ENCODE measurements at regions not wholly inside any gene's neighbourhood (a gene's known extent, or its start where the extent isn't known, plus 50 kb on each side); places are given as distances from the start of the nearest gene placed in this dataset.

DNA sequence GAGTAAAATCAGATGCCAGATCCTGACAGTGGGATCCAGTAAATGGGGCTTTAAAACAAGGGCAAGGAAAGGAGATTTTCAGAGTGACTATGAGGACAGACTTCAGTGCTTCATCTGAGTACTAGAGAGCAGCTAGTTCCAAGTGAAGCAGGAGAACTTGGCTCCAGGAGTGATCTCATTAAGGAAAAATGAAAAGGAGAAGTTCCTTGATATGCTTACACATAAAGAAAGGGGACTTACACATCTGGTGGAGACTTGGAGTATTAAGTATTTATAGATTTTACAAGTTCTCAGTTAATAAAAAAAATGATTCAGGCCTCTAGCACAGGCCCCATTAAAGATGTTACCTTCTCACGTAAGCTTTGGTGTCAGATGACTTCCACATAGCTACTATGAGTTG is 105.8 kb downstream of the ICOS start:
- no peak overlapping the region for H3K27ac ChIP-seq
- DNase-seq (ENCODE audit: low read depth, low spot score) = no peak

DNA sequence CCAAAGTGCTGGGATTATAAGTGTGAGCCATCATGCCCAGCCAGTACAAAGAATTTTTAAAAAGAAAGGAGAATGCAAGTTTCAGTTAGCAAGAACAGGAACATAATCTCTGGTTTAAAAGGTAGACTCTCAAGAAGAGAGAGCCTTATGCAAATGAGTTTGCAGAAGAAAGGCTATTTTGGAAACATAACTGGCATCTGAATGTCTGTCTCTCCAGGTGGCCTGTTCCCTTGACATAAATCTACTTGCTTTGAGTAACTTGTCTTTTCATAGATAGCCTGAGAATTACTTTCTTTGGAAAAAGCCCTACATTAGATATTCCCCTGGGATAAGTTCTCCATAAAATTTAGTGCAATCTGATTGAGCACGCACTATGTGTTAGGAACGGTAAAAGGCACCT is 109.6 kb downstream of the ICOS start:
- H3K27ac ChIP-seq = no peak overlapping the region
- no peak for DNase-seq (ENCODE audit: low read depth, low spot score)

DNA sequence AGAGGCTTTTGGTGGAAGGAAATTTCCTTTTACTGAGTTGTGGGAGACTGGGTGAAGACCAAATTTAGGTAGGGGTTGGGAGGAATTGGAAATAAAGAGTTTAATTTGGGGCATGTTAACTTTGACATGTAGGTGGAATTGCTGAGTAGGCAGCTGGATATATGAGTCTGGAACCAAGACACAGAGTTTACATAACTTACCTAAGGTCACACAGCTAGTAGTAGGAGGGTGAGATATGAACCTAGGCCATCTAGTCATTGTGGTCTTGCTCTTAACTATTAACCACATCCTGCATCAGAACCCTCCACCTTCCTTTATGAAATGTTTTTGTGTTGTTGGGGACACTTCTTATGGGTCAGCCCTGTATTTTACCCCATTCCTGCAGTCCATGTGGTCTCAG is 113.1 kb downstream of the ICOS start:
- no peak for DNase-seq (ENCODE audit: low read depth, low spot score)
- no peak overlapping the region for H3K27ac ChIP-seq

DNA sequence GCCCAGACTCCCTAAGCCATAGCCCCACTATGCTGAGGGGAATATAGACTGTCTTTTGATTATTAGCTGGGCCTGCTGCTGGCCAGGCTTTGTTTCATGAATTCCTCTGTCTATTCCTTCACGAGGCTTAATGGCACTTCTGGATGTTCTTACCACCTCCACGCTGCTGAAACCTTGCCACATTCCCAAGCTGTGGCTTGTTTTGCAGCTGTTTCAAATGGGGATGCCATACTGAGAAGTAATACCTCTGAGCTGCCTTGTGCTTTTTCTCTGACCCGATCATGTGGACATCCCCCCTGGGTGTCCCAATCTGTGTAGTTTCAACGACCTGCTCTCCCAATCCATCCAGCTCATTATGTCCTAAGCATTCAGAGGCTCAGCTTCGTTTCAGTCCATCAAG is 114.1 kb downstream of the ICOS start:
- H3K27ac ChIP-seq = no peak overlapping the region
- DNase-seq (ENCODE audit: low read depth, low spot score) = no peak

GRCh38 chr2:204051476-204051875 is 114.9 kb downstream of the ICOS start:
- H3K27ac ChIP-seq = no peak overlapping the region
- no peak for DNase-seq (ENCODE audit: low read depth, low spot score)

DNA sequence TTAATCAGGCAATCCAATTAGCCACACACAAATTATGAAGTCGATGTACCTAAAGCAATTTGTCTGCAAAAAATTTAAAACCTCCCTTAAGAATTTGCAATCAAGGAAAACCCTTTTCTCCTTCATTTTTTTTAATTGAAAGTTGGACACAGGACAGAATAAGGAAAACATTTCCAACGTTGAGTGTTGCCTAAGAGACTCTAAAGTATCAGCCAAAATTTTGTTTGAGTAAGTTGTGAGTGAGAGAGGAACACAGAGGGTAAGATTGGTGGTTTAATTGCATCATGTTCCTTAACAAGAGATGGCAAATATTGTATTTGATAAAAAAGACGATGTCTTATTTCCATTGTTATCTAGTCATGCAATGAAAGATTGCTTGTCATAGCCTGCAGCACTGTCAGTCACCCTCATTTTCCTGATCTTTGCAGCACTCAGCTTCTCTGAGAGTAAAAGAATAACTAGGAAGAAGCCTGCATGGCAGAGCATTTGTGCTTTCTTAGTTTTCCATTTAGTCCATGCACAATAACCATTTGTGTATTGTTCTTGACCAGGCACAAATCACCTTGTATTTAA is 115.5 kb downstream of the ICOS start:
- no peak for DNase-seq (ENCODE audit: low read depth, low spot score)
- H3K27ac ChIP-seq = no peak overlapping the region

GRCh38 chr2:204059016-204059415 is 122.5 kb downstream of the ICOS start:
- H3K27ac ChIP-seq = no peak overlapping the region
- DNase-seq (ENCODE audit: low read depth, low spot score) = no peak

- no peak for DNase-seq (ENCODE audit: low read depth, low spot score)
- no peak overlapping the region for H3K27ac ChIP-seq
Measured at GRCh38 chr2:204060841-204061240, 124.3 kb downstream of the ICOS start.

DNA sequence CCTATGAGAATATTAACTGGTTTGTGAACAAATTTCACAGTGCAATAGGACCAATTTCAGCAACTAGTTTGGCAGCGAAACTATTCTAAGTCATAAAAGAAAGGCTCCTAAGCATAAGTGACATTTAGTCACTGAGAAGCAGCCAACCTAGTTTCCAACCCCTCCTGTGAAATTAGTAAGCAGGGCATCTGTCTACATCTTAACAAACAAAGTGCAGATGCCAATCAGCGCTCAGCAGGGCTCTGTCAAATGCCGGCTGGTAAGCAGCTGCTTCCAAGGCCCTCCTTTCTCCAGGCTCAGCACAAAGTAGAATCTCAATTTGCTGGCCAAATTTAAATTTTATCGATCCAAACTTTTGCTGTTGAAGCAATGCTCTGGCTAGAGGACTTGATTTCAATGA is 124.7 kb downstream of the ICOS start:
- no peak for DNase-seq (ENCODE audit: low read depth, low spot score)
- no peak overlapping the region for H3K27ac ChIP-seq

DNA sequence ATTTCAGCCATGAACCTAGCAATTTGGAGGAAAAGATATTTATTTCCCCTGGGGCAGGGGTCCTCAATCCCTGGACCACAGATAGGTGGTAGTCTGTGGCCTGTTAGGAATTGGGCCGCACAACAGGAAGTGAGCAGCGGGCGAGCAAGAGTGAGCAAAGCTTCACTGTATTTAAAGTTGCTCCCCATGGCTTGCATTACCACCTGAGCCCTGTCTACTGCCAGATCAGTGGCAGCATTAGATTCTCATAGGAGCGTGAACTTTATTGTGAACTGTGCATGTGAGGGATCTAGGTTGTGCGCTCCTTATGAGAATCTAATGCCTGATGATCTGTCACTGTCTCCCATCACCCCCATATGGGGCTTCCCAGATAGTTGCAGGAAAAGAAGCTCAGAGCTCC is 127.6 kb downstream of the ICOS start:
- H3K27ac ChIP-seq = no peak overlapping the region
- no peak for DNase-seq (ENCODE audit: low read depth, low spot score)

DNA sequence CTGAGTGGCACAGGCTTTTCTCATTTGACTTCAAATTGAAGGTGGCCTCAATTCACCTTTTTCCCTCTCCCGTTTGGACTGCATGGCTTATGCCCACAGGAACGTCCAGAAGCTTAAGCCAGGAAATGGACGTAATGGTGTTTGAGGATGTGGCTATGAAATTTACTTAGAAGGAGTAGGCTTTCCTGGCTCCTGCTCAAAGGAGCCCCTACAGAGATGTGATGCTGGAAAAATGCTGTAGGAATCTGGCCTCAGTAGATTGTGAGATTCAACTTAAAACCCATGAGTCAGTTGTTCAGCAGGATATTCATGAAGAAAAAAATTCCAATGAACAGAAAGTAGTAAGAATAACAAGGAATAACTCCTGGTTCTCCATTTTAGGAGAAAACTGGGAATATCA is 129.0 kb downstream of the ICOS start:
- H3K27ac ChIP-seq = no peak overlapping the region

GRCh38 chr2:204066051-204066450 is 129.5 kb downstream of the ICOS start:
- H3K27ac ChIP-seq = no peak overlapping the region
- no peak for DNase-seq (ENCODE audit: low read depth, low spot score)

More for the DNA sequence above, 129.0 kb downstream of the ICOS start:
- DNase-seq (ENCODE audit: low read depth, low spot score) = no peak

- no peak for DNase-seq (ENCODE audit: low read depth, low spot score)
- H3K27ac ChIP-seq = no peak overlapping the region
Measured at GRCh38 chr2:204069804-204070203, 133.2 kb downstream of the ICOS start.

DNA sequence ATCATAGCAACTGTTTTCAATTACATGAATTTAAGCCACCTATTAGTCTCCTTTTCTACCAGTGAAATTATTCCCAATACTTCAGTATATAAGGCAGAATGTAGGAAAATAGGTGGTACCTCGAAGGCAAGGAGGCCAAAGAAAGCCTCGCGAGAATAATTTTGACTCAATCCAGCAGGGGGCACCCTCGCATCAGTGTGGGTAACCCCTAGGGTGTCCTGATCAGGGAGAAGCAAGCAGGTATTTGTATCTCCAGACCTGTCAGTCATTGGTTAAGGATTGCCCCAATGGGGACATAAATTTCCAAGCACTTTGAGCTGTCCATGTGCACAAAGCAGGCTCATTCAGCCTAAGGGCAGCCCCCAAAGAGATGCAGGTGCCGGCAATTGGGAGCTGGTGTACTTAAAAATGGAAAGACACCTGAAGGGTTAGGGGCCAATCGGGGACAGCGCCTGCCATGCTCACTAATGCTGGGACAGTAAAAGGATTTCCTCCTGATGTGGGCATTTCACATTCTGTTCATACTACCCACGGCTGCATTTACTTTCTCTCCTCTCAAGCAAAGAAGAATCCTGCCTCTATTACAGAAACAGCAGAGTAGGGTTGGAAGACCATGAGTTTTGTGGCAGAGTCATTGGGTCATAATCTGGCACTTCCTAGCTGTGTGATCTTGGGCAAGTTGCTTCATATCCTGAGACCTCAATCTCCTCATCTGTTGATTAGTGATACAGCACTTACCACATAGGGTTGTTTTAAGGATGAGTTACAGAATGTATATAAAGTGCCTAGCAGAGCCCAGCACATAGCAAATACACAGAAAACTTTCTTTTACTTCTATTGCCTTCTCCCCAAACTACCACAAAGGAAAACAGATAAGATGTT is 136.1 kb downstream of the ICOS start:
- DNase-seq (ENCODE audit: low read depth, low spot score) = no peak
- no peak overlapping the region for H3K27ac ChIP-seq

- DNase-seq (ENCODE audit: low read depth, low spot score) = no peak
- H3K27ac ChIP-seq = no peak overlapping the region
Measured at GRCh38 chr2:204074456-204074855, 137.9 kb downstream of the ICOS start.

DNA sequence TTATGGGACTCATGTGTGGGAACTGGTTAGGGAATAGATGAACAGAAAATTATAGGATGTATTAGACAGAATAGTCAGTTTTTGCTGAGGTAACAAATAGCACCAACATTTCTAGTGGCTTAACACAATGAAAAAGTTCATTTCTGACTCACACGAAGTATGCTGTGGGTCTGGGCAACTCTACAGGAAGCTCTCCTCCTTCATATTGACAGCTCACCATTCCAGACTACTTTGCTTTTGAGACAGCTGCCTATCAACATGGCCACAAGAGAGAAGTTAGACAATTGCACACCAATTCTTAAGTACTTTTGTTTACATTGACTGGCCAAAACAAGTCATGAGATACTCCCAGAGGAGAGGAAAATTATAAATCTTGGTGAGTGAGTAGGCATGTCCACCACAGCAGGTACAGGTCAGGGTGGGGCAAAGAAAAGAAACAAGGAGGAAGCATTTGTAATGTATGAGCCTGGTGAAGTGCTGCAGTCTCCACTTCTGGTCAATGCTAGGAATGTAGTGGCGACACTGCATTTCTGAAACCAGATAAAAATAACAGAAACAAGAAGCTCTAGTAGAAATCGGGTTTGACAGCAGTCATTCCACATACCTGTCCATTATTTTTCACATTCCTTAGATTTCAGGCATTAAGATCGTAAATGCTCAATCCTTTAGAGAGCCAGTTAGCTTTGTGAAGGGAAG is 141.6 kb downstream of the ICOS start:
- no peak overlapping the region for H3K27ac ChIP-seq
- DNase-seq (ENCODE audit: low read depth, low spot score) = peak; percentile 14

DNA sequence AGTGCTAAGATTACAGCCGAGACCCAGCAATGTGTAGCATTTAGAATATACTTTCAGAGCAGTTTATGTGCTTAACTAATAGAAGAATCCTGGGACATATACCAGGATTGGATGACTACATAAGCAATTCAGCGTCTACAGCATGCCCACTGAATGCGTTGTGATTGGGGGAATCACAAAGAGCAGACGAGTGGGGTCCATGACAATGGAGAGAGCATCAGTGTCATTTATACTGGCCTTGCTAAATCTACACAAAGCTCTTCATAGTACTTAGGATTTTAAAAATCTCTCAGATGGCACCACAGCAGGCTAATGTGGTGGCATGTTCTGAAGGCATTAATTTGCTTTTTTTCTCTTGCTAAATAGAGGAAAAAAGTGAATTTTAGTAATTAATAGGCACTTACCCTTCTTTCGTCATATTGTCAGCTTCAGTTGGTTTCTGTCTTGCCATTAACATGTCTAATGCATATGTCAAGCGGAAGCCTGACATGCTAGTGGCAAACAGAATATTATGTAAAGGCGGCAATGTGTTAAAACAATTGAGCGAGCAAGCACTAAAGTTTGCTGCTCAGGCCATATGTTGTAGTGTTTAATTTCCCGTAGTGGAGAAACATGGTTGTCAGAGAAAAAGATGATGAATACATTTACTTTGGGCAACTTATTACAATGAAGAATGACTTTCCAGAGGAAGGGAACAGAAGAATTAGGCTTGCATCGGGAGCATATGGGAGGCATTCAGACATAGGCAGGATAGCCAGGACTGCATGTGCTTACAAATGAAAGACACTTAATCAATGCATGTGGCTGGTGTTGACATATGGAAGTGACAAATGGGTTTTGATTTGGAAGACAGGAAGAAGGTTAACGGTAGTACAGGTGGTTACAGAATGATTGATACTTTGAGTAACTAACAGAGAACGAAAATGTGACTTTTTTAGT is 145.2 kb downstream of the ICOS start:
- H3K27ac ChIP-seq = no peak overlapping the region
- DNase-seq (ENCODE audit: low read depth, low spot score) = no peak

DNA sequence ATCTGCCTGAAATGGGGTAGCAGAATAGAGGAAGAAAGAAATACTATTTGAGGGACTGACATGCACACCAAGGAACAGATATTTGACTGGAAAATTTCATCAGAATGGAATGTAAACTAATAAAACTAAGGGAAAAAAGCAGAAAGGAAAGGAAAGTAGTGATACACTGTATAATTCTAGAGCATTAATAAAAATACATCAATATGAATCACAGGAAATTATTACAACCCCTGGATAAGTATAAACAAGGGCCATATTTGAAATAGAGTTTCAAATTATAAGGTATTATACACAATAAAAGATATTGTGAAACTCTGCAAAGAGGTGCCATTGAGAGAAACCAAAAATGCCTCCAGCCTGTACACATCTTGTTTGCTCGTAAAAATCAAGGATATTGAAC is 149.6 kb downstream of the ICOS start:
- DNase-seq (ENCODE audit: low read depth, low spot score) = no peak
- no peak overlapping the region for H3K27ac ChIP-seq

DNA sequence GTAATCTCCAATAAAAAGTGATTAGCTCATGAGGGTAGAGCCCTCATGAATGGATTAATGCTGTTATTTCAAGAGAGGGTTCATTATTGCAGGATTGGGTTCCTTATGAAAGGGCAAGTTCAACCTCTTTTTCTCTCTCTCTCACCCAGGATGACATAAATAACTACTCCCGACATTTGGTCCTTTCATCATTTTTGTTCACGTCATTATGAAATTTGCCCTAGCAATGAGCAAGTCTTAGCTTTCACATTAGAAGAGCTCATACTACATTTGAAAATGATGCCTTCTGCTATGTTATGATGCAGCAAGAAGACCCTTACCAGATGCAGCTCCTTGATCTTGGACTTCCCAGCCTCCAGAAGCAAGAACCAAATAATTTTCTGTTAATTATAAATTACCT is 152.5 kb downstream of the ICOS start:
- DNase-seq (ENCODE audit: low read depth, low spot score) = no peak
- H3K27ac ChIP-seq = no peak overlapping the region

DNA sequence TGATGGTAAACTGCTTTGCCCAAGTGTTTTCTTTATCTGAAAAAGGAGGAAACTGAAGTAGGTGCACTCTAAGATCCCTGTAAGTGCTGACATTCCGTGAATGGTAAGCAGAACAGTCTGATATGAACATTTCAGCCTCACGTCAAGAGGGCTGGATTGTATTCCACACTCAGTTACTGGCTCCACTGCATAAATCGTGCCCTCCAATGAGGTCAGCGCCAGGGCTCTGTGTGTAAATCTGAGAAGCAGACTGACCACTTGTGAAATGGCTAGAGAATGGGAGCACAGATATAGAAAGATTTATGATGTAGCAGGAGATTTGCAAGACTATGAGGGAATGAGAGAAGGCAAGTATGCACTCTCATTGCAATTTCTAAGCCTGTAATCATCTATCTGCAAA is 153.0 kb downstream of the ICOS start:
- no peak for DNase-seq (ENCODE audit: low read depth, low spot score)
- no peak overlapping the region for H3K27ac ChIP-seq

Data from epithelial cell of prostate (primary cell).